BJ (cell line): ENCODE measurements at regions not wholly inside any gene's neighbourhood (a gene's known extent, or its start where the extent isn't known, plus 50 kb on each side); places are given as distances from the start of the nearest gene placed in this dataset.

Source experiments
- CTCF ChIA-PET: fragments of 350-600 bp; formaldehyde crosslinking; extraction: SDS; loops from one replicate; lab custom pipeline; 2021; ENCODE audit warnings: antibody characterized with exemption, inconsistent platforms; lab: Yijun Ruan, JAX
- POLR2A ChIA-PET: fragments of 300-600 bp; sonication (Branson Sonifier 250); formaldehyde crosslinking; extraction: SDS; loops from one replicate; lab custom pipeline; 2021; ENCODE audit warnings: antibody characterized with exemption; lab: Charles Lee
- DNase-seq: peaks from one replicate; pipeline ENCODE4 v3.0.0-alpha.2; 2011; ENCODE audit warnings: low read depth
- H3K27me3 ChIP-seq: 2 replicates; pipeline ENCODE4 v1.6.0; 2011; ENCODE audit warnings: low read length; ENCODE audit not compliant: control insufficient read depth, insufficient read depth
- H3K36me3 ChIP-seq: 2 replicates; pipeline ENCODE4 v1.5.1; 2011; ENCODE audit warnings: low read length; ENCODE audit not compliant: control insufficient read depth, insufficient read depth
- H3K4me3 ChIP-seq: 2 replicates; pipeline ENCODE4 v1.5.1; 2011; ENCODE audit warnings: low read depth, mild to moderate bottlenecking, control low read depth, low read length
- CTCF ChIP-seq: IDR thresholded peaks from 2 replicates; pipeline ENCODE4 v1.5.1; 2011; ENCODE audit warnings: low read depth, mild to moderate bottlenecking, control low read depth, inconsistent platforms, low read length, moderate library complexity; ENCODE audit not compliant: insufficient read depth

DNA sequence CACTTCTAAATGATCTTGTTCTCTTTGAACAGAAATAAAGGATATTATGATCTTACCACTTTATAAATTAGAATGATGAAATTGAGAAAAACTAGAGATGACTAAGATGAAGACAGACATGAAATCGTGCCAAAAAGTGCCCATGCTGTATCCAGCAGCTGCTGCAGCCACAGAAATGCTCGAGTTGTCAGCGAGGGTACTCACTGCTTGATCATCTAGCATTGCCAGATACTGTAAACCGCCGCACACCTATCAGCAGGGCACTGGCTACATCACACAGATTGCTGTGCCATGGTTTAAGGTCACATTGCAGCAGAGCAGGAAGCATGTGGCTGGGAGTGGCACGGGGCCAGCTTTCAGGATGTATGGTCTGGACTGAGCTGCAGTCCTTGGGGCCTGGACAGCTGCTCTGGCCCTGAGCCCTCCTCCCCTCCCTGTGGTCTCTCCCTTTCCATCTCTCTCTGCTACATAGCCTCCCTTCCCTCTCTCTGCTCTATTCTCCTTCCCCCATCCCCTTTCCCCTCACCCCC is 51.0 kb upstream of the SEPTIN5 start:
- POLR2A ChIA-PET, result no interaction called here
- DNase-seq, result no peak
- CTCF ChIA-PET, result interaction anchor here (1.1 to 8.5 kb wide), 3 partner anchors 16 to 33 kb away, joined by 3 to 62 read pairs (median 4); no protein-coding TSS in a partner anchor

GRCh38 chr22:19663821-19664355 is 50.4 kb upstream of the SEPTIN5 start:
- ChIA-PET CTCF (interaction anchor here (1.1 to 8.5 kb wide), 3 partner anchors 15 to 33 kb away, joined by 3 to 62 read pairs (median 4); no protein-coding TSS in a partner anchor), POLR2A (no interaction called here)
- H3K27me3 ChIP-seq, result peaks cover 2% of the 10 kb centered on the region
- DNase-seq, result no peak
- no peak overlapping the region for H3K4me3 ChIP-seq
- no peaks in the 10 kb centered on the region for H3K36me3 ChIP-seq
- no peak for TF ChIP-seq CTCF

More for the DNA sequence above, 51.0 kb upstream of the SEPTIN5 start:
- no peak for TF ChIP-seq CTCF
- H3K4me3 ChIP-seq, result no peak overlapping the region
- H3K36me3 ChIP-seq, result no peaks in the 10 kb centered on the region
- peaks cover 2% of the 10 kb centered on the region for H3K27me3 ChIP-seq

DNA sequence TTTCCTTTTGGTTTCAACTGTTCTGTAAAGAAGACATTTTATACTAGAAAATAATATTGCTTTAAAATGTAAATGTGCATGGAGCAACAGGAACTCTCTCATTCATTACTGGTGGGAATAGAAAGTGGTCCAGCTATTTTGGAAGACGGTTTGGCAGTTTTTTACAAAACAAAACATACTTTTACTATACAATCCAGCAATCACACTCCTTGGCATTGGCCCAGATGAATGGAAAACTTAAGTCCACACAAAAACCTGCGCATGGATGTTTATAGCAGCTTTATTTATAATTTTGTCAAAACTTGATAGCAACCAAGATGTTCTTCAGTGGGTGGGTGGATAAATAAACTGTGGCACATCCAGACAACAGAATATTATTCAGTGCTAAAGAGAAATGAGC is 49.9 kb upstream of the SEPTIN5 start:
- POLR2A ChIA-PET, result no interaction called here
- TF ChIP-seq CTCF, result no peak
- no peaks in the 10 kb centered on the region for H3K36me3 ChIP-seq
- peaks cover 2% of the 10 kb centered on the region for H3K27me3 ChIP-seq
- DNase-seq, result no peak
- H3K4me3 ChIP-seq, result no peak overlapping the region
- CTCF ChIA-PET, result interaction anchor here (8.5 kb wide), 1 partner anchor 15 kb away, joined by 62 read pairs; no protein-coding TSS in a partner anchor
